ENCODE measurements at regions not wholly inside any gene's neighbourhood (a gene's known extent, or its start where the extent isn't known, plus 50 kb on each side); places are given as distances from the start of the nearest gene placed in this dataset.

DNA sequence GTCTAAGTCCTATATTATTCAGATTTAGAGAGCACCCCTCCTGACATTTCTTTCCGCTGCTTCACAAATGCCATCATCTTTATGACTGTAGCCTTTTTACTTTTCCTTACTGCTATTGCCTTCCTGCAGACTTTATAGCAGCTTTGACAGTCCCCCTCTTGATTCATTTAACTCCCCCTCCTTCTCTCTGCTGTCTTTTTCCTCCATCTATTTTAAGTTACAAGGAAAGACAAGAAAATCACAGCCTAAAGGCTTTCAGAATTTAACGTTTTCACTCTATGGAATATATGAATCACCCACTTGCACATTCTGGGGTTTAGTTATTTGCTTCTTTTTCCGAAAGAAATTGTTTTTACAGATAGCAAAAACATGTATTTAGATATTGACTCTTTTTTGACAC is 183.4 kb upstream of the SETBP1 start:
- TF ChIP-seq, protein P1, sequence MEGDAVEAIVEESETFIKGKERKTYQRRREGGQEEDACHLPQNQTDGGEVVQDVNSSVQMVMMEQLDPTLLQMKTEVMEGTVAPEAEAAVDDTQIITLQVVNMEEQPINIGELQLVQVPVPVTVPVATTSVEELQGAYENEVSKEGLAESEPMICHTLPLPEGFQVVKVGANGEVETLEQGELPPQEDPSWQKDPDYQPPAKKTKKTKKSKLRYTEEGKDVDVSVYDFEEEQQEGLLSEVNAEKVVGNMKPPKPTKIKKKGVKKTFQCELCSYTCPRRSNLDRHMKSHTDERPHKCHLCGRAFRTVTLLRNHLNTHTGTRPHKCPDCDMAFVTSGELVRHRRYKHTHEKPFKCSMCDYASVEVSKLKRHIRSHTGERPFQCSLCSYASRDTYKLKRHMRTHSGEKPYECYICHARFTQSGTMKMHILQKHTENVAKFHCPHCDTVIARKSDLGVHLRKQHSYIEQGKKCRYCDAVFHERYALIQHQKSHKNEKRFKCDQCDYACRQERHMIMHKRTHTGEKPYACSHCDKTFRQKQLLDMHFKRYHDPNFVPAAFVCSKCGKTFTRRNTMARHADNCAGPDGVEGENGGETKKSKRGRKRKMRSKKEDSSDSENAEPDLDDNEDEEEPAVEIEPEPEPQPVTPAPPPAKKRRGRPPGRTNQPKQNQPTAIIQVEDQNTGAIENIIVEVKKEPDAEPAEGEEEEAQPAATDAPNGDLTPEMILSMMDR (conservative IDR thresholded peaks at IDR 0.05): no peak
- TF ChIP-seq ZFX (IDR thresholded peaks at IDR 0.05): no peak
